SKM-1 treated with dmso at 0.1 percent for 144 hours (cell line): ENCODE measurements at regions not wholly inside any gene's neighbourhood (a gene's known extent, or its start where the extent isn't known, plus 50 kb on each side); places are given as distances from the start of the nearest gene placed in this dataset.

ENCODE experiments used
- DNase-seq: peaks from one replicate; lab custom pipeline; 2025; ENCODE audit not compliant: unreplicated experiment; lab: John Stamatoyannopoulos, UW

DNA sequence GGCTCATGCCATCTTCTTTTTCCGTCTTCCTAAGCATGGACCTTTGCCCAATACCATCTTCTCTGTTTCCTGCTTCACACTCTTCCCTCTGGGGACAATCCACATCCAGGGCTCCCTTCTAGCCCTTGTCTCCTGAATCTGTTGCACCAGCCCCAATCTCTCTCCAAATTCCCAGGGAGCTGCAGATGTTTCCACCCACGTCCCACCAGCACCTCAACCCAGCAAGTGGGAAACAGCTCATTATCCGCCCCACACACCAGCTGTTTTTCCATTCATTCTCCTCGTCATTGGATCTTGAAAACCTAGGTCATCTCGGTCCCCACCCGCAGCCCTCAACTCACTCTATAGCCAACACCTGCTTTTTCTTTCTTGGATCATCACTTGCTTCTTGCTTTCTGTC lies 185.0 kb upstream of the CDYL start:
- DNase-seq, result no peak

DNA sequence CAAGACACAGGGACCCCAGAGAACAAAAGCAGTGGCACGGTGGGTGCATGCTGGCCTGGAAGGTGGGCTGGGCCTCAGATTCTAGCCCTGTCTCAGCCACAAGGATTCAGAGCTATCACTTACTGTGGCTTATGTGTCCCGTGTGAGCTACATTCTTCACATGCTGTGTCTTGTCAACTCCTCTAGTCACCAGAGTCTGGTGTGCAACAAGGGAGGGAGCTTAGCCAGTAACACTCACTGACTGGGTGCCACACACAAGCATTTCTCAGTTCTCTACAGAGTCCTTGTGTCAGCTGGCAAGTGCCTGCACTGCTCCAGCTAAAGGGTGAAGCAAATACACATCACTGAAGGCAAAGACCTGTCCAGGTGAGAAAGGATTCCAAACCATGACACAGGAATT lies 186.9 kb upstream of the CDYL start:
- DNase-seq, result no peak

DNA sequence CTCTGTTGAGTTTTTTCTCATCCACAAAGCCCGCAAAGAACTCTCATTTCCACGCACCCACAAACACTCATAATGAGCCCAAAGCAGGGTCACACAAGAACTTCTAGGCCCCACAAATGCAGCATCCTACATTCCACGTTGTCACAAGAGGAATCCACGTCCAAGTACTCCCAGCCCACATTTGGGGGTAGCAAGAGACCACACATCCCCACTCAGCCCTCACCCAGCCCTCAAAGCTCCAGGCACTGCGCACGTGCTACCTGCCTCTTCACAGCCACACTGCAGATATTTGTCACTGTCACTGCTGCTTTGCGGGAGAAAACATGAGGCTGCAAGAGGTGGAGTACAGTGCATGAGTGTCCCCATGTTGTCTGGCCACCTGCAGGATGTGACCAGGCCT lies 187.6 kb upstream of the CDYL start:
- no peak for DNase-seq

DNA sequence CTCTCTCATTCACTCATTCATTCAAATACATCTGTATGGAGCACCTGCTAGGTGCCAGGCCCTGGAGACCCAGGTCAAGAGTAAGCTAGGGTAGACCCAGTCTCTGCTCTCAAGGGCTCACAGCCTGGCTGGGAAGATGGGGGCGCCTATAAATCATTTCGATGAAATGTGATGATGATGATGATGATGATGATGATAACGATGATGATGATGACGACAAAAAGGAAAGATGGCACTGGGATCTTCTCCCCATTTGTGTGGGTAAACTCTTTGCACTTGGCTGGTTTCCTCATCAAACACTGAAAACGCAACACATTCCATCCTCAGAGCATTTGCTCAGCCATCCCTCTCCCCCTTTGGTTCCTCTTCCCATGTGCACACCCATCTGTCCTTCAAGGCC lies 188.0 kb upstream of the CDYL start:
- DNase-seq, result no peak

DNA sequence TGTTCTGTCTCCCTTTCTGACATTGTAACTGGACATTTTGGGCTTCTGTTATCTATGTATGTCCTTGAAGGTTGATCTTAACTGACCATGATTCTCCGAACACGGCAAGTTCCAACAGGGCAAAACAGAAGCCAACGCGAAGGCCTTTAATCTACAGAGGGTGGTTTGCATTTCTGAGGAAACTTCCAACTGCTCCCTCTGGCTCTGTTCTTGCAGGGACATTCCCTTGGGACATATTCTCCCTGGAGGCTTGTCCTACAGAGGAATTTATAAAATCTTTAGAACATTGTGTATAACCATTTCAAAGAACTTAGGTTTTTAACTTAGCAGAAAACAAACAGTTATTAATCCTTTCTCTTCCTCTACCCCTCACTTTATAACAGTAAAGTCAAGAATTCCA lies 189.0 kb upstream of the CDYL start:
- DNase-seq, result no peak

DNA sequence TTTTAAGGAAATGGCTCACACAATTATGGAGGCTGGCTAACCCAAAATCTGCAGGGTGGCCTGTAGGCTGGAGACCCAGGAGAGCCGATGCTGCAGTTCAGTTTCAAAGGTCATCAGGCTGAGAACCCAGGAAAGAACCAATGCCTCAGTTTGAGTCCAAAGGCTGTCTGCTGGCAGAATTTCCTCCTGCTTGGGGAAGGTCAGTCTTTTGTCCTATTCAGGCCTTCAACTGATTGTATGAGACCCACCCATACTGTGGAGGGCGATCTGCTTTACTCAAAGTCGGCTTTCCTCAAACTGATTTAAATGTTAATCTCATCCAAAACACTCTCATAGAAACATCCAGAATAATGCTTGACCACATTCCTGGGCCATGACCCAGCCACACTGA lies 189.7 kb upstream of the CDYL start:
- DNase-seq, result no peak

DNA sequence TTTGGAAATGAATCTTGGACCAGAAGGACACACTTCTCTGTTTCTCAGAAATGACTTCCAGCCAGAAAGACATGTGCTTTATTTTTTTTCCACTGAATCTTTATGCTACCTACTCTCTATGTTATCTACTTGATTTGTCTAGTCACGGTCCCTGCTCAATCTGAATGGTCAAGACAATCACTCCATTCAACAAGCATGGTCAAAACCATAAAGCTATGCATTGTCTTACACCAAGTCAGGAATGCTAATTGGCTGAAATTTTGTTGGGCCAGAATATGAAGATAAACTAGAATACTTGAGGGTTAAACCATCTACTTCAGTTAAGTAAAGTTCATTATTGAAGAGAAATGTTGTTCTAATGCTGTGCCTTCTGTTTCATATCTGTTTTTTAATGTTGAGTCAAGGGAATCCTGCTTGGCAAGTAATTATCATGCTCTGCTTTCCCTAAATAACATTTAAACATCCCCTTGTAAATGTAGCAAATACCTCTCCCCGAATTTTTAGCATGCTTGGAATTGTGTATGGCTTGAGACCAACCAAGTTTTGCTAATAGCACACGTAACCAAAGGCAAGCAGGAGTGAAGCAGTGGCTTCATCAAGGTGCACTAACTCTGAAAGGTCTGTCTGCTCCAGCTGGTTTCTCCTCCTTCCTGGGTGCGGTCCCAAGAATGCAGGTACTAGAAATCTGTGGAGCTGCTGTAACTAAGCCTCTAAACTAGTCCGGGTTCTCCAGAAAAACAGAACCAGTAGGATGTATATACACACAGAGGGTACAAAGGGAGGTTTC lies 190.3 kb upstream of the CDYL start:
- DNase-seq, result no peak

DNA sequence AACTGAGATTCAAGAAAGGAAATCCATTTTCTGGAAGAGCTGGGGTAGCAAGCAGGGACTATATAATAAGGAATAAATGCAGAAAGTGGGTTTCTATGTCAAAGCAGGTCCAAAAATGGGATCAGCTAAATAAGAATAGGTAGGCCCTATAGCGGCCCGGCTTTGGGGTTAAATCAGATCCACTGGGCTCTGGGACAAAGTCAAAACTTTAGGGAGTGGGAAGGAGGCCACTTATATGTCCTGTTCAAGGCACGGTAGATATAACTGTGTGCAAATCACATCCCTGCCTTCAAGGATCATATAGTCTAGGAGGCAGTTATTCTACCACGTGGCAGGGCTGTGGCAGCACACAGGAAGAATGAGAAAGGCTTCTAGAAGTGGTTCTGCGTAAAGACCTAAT lies 191.4 kb upstream of the CDYL start:
- no peak for DNase-seq

DNA sequence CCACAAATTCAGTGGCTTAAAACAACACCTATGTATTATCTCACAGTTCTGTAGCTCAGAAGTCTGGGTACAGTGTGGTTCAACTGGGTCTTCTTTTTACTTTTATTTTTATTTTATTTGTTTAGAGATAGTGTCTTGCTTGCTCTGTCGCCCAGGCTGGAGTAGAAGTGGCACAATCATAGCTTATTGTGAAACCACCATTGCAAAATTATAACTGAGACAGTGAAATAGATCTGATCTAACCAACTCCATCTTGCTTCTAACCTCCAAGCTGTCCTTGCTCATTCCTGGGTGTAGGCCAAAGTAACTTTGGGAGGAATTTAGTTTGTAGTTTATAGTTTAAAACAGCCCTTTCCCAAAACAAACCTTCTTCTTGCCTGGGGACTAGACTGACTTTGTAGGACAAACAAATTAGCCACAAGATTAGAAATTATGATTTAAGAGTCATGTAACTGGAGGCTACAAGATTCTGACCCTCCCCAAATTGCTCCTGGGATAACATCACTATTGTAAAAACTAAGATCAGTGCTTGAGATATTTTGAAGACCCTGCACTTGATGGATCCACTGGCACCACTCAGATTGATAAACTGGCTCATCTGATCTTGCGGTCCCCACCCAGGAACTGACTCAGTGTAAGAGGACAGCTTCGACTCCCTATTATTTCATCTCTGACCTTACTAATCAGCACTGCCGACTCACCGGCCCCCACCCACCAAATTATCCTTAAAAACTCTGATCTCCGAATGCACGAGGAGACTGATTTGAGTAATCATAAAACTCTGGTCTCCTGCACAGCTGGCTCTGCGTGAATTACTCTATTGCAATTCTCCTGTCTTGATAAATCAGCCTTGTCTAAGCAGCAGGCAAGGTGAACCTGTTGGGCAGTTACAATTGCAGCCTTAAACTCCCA lies 193.4 kb upstream of the CDYL start:
- peak; percentile 10 for DNase-seq

DNA sequence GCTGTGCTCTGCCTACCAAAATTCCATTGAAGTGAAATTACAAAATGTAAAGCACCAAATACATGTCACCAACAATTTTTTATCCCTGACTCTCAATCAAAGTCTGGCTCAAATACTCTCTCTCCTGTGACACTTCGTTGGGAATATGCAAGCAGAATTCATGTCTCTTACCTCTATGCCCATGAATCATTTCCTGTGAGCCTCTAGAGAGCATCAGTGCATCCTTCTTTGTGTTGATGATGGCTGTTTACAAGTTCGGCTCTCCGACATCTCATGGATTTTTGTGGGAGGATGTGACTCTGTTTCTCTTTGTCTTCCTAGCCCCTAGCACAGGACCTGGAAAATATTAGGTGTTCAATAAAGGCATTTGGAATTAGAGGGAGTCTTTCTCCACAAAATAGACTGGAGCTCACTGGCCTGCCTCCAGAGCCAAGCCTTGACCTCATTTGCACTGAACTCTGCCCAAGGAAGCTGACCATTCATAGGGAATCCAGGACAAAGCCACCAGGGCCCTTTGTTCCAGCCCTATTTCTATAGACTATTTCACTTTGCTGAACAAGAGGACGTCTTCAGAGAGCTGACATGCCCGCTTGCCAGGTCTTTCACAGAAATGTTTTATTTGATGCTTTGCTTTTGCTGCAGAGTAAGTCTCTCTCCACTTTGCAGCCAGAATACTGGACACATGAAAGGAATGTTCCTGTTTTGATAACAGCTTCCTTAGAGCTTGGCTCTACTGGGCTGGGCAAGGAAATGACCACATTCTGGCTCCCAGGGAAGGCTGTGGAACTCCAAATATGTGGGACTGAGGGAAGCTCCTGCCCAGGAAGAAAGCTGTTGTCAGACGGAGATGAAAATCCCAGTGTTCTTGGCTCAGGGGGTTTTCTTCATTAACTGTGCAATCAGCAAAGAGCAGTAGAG lies 194.5 kb upstream of the CDYL start:
- no peak for DNase-seq

DNA sequence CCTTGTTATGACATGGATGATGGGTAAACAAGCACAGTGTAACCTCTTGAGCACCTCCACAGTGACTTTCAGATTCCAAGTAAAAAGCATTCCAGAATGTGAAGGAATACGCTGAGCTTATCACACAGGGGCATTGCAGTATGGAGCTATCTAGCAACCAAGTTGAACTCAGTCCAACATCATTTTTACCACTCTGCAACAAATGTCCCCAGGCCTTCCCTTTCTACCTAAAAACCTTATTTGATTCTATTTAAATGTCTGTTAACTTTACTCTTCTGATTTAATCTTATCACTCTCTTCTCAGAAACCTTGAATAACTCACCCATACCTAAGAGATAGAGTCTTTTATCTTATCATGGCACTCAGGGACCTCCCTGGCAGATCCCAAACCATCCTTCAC lies 195.8 kb upstream of the CDYL start:
- DNase-seq, result no peak

DNA sequence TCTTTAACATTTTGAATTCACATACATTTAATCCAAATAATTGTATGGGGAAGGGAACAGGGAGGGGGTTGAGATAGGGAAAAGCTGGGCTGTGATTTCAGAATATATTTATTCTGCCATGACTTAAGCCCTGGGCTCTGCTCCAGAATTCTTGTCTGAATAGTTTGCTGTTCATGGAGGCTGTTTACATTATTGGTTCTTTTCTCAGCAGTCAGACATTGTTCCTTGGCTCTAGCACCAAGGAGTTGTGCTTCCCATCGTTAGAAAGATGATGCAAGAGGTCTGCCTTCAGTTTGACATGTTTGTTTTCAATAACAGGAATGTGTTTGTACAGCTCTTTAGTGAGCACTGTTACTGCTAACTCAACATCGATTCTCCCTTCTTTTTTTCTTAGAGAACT lies 198.8 kb upstream of the CDYL start:
- DNase-seq, result no peak

DNA sequence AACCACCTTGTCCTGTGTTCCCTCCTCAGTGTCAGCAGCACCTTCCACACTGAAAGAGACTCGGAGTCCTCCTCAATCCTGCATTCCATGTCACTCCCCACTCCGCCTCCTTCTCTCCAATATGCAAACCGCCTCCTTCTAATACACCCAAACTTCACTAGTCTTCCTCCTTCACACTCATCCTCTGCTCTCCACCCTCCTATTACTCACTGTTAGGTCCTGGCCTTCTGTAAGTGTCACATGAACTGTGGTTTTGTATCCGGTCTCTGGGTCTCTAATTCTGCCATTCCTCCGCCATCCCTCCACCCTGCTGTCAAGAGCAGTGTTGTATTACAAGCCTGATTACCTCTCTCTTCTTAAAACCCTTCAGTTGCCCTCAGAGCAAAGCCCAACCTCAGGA lies 200.5 kb upstream of the CDYL start:
- no peak for DNase-seq

DNA sequence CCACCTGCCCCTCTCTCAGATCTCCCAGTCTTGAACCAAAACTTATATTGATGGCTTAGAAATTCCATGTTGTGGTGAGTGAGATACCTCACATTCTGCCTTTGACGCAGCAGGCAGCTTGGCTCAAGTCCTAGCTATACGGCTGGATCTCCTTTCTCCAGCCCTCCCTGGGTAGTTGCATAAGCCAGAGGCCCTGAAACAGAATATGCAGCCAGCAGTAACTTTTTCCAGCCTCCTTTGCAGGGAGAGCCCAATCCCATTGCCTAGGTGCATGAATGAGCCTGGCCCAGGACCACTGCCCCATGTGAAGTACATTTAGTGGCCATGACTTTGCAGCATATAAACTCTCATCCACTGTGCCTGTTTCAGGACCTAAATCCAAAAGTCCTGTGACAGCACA lies 202.2 kb upstream of the CDYL start:
- DNase-seq, result no peak

DNA sequence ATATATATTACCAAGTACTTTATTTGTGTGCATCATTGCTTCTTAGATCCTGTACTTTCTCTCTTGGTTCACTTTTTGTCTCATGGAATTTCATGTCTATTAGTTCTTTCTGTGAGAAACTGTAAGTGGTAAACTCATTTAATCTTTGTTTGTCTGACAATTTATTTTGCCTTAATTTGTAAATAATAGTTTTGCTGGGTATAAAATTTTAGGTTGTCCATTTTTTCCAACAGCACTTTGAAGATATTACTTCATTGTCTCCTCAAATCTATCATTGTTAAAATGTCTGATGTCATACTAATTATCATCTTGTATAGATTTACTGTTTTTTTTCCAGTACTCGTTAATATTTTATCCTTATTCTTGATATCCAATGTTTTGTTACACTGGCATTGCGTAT lies 205.2 kb upstream of the CDYL start:
- DNase-seq, result no peak

DNA sequence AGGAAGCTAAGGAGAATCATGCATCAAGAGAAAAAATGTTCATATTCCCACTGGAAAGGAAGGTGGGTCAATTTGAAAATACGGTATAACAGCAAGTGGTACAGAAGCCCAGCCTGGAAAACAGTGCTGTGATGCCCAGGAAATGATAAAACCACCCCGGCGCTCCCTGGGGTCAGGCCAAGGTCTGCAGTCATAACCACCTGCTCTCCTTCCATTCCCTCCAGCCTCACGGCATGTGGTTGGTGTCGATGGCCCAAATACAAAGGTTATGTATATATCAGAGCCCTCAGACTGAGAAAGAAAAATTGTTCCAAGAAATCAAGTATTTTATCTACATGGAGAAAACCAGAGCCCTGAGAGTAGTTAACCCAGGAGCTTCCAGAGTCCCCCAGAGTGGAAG lies 208.1 kb upstream of the CDYL start:
- DNase-seq, result no peak

DNA sequence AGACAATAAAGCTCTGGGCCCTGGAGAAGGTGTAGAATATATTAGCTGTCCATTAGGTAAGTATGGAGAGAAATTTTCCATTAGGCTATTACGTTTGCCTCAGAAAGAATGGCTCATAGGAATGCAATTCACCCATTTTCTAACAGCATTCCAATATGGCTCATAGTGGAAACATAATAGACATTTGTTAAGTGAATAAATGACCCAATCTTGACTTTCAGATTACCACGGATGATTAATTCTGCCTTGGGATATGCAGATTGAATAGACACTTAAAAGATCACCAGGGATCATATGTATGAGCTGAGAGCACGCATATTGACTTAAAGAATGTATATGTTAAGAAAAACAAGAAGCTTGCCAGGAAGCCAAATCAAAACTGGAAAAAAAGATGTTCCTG lies 209.1 kb upstream of the CDYL start:
- no peak for DNase-seq

DNA sequence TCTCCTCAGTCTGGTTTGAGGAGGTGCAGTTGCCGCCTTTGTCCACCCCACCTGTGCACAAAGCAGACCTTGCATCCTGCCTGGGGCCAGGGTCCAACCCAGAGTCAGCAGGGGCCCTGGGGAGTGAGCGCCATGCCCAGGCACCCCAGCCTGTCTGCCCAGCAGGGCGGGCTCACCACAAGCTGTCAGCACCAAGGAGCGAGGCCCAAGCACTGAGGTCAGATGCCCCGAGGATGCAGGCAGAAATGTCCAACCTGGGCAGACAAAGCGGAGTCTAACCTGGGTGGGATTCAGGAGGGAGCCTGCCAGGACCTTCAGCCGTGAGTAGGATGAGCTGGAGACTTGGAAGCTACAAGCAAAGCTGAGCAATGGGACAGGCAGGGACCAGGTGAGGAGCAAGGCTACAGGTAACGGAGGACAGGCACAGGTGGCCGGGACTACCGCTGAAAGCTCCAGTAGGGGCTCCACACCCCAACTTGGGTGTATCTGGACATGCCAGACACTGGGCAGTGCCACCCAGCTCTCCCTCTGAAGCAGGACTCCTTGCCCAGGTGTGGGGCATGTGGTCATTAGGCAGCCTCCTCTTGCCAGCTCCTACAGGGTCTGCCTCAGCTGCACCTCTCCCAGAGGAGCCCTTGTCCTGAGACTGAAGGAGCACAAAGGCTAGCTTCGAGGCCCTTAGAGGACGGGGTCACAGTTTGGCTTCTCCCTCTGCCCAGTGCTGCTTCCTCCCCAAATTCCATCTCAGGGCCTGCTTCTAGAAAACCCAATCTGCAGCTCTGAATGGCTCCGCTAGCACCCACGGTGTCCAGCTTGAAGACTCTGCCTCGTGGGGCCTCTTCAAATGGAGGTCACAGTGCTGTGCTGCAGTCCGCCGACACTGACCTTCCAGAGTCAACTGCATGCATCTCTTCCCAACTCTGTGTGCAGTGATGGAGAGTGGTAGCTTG lies 210.6 kb upstream of the CDYL start:
- DNase-seq, result no peak

DNA sequence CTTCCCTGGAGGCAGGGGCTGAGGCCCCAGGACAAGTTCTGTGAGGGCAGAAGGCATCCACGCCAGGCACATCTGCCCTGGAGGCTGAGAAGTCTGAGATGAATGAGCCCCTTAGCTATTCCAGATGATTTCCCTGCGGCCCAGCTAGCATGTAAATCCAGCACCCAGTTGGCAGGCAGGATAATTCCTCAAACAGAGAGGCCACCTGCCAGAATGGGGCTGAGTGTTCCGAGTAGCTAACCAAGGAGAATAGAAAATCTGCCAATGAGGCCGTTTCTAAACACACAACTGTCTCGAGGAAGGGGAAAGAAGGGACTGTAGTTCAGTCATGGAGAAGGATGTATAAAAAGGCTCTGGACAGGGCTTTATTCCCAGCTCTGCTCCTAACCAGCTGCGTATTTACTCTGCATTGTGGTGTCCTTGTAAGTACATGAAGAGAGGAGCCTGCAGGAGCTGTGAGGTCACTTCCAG lies 211.4 kb upstream of the CDYL start:
- DNase-seq, result no peak

DNA sequence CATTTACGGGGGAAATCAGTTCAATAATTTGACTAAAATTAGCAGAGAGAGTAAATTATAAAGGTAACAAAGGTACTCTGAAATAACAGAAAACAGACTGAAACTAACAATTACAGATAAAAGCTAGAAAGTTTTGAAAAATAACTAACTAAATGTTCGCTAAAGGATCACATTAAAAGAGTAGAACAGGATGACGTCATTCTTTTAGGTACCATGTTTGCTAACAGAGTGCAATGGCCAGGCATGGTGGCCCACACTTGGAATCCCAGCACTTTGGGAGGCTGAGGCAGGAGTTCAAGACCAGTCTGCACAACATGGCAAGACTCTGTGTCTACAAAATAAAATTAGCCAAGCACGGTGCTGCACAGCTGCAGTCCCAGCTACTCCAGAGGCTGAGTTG lies 212.3 kb upstream of the CDYL start:
- DNase-seq, result no peak
